HUES6 (cell line): ENCODE measurements at regions not wholly inside any gene's neighbourhood (a gene's known extent, or its start where the extent isn't known, plus 50 kb on each side); places are given as distances from the start of the nearest gene placed in this dataset.
A peak's percentile ranks its signal among the peaks of the same experiment; 100 is the strongest.
"Not testable (repeated sequence)": the region's sequence is repeated elsewhere in the genome, so short reads cannot be mapped to it uniquely, and the experiment has no call there.

Source experiments
- H3K27ac ChIP-seq: 2 replicates; pipeline ENCODE4 v1.7.0; 2013; ENCODE audit warnings: low read depth, mild to moderate bottlenecking, low read length, inconsistent platforms
- H3K27me3 ChIP-seq: 2 replicates; pipeline ENCODE4 v1.6.1; 2013; ENCODE audit warnings: low read length; ENCODE audit not compliant: control insufficient read depth, insufficient read depth
- H3K36me3 ChIP-seq: 2 replicates; pipeline ENCODE4 v1.6.1; 2013; ENCODE audit warnings: low read length; ENCODE audit not compliant: control insufficient read depth, insufficient read depth
- H3K4me1 ChIP-seq: 2 replicates; pipeline ENCODE4 v1.6.1; 2013; ENCODE audit warnings: low read length; ENCODE audit not compliant: control insufficient read depth, insufficient read depth
- H3K4me3 ChIP-seq: 2 replicates; pipeline ENCODE4 v1.5.1; 2013; ENCODE audit warnings: low read depth, low read length
- H3K9ac ChIP-seq: one replicate; pipeline ENCODE4 v1.6.1; 2013; ENCODE audit warnings: mild to moderate bottlenecking, low read length
- H3K9me3 ChIP-seq: 2 replicates; pipeline ENCODE4 v1.6.1; 2013; ENCODE audit warnings: low read depth, low read length; ENCODE audit not compliant: control insufficient read depth, insufficient read depth

DNA sequence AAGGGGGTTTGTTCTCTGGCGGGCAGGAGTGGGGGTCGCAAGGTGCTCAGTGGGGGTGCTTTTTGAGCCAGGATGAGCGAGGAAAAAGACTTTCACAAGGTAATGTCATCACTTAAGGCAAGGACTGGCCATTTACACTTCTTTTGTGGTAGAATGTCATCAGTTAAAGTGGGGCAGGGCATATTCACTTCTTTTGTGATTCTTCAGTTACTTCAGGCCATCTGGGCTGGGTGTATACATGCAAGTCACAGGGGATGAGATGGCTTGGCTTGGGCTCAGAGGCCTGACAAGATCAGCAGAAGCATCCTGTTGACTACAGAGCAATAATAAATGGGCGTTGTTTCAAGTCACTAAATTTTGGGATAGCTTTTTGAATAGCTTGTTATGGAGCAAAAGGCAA, 586.4 kb upstream of the MBL2 start:
- not testable (repeated sequence) for H3K4me3 ChIP-seq, H3K36me3 ChIP-seq
- H3K27ac ChIP-seq: peak overlapping the region; percentile 96

GRCh38 chr10:53358536-53358935, 586.0 kb upstream of the MBL2 start:
- Histone ChIP-seq H3K27me3 (no peaks in the 10 kb centered on the region), H3K4me3 (no peak overlapping the region), H3K27ac (peak overlapping the region; percentile 96), H3K4me1 (peaks cover 22% of the 10 kb centered on the region), H3K36me3 (no peaks in the 10 kb centered on the region; the same call in 1 of the 2 replicates), H3K9ac (peak overlapping the region; percentile 71), H3K9me3 (peaks cover 16% of the 10 kb centered on the region; the same call in 1 of the 2 replicates)

More for the DNA sequence above, 586.4 kb upstream of the MBL2 start:
- H3K4me1 ChIP-seq: peaks cover 22% of the 10 kb centered on the region
- H3K9ac ChIP-seq: peak overlapping the region; percentile 70
- not testable (repeated sequence) for H3K27me3 ChIP-seq
- peaks cover 16% of the 10 kb centered on the region; the same call in 1 of the 2 replicates for H3K9me3 ChIP-seq

DNA sequence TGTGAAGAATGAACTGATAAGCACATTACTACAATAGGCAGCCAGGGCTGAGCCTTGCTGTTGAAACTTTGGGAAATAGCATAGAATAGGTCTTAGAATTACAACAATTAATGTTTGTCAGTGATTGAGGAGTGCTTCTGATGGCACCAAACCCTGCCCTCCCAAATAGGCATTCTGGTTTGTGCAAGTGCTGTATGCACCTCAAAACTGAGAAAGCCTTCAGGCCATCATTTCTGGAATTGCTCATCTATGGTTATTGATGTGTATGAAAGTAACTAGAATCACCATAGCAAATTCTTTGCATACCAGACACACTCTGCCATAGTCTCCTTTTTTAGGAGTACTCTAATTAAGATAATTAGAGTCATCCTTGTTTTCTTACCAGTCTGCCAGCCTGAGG, 585.0 kb upstream of the MBL2 start:
- Histone ChIP-seq H3K4me3 (no peak overlapping the region), H3K9ac (peak overlapping the region; percentile 71), H3K9me3 (peaks cover 14% of the 10 kb centered on the region; the same call in 1 of the 2 replicates), H3K27me3 (no peaks in the 10 kb centered on the region), H3K4me1 (peaks cover 22% of the 10 kb centered on the region), H3K27ac (peak overlapping the region; percentile 96), H3K36me3 (no peaks in the 10 kb centered on the region)

DNA sequence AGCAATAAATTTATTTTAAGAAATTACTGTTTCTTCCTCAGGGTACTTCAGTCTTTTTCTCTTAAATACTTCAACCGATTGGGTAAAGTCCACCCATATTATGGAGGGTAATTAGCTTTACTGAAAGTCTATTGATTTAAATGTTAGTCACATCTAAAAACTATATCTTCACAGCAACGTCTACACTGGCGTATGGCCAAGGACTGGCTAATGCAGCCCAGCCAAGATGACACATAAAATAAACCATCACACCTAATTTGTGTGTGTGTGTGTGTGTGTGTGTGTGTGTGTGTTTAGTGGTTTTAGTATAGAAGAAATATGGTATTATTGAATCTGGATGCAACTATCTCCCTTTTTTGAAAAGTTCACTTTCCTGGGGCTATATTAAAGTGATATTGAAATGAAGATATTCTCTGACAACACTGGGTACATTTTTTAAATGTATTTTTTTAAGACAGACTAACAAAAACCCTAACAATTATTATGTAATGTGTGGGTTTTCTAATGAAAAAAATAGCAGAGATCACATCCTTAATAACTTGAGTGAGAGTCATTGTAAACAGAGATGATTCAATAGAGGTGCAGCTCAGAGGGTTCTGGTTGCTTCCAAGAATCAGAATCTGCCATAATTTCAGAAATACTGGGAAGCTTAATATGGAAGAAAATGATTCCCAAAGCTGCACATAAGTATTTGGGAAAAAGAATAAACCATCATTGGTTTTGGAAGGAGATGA, 584.2 kb upstream of the MBL2 start:
- H3K9ac ChIP-seq: peak overlapping the region; percentile 37
- H3K27me3 ChIP-seq: no peaks in the 10 kb centered on the region
- peaks cover 22% of the 10 kb centered on the region for H3K4me1 ChIP-seq
- no peaks in the 10 kb centered on the region for H3K36me3 ChIP-seq
- peaks cover 11% of the 10 kb centered on the region; the same call in 1 of the 2 replicates for H3K9me3 ChIP-seq
- no peak overlapping the region for H3K4me3 ChIP-seq
- H3K27ac ChIP-seq: peak overlapping the region; percentile 96

DNA sequence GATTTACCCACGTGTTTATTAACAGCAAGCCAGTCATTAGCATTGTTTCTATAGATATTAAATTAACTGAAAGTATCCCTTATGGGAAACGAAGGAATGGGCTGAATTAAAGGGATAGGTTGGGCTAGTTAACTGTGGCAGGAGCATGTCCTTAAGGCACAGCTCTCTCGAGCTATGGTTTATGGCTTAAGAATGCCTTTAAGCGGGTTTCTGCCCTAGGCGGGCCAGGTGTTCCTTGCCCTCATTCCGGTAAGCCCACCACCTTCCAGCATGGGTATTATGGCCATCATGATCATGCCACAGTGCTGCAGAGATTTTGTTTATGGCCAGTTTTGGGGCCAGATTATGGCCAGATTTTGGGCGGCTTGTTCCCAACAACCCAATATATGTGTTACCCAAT, 569.9 kb upstream of the MBL2 start:
- H3K4me1 ChIP-seq, H3K9me3 ChIP-seq, H3K27ac ChIP-seq, H3K36me3 ChIP-seq, H3K9ac ChIP-seq, H3K27me3 ChIP-seq, H3K4me3 ChIP-seq: not testable (repeated sequence)

DNA sequence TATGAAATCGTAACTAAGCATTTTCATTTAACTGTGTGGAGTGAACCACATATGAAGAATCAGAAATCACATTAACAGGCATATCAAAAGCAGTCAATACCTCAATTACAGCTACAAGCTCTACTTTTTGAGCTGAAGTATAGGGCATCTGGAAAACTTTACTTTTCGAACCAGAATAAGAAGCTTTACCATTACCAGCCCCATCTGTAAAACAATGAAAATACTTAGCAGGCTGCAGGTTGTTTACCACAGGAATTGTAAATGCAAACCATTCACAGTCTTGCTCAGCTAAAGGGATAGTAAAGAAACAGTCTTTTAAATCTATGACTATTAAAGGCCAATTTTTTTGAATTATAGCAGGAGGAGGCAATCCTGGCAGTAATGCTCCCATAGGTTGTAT, 565.6 kb upstream of the MBL2 start:
- not testable (repeated sequence) for H3K9ac ChIP-seq, H3K4me1 ChIP-seq, H3K4me3 ChIP-seq, H3K36me3 ChIP-seq, H3K27me3 ChIP-seq
- peaks cover 23% of the 10 kb centered on the region for H3K9me3 ChIP-seq
- peak overlapping the region; percentile 74; the same call in 1 of the 2 replicates for H3K27ac ChIP-seq

- not testable (repeated sequence) for H3K36me3 ChIP-seq, H3K4me1 ChIP-seq, H3K27ac ChIP-seq, H3K27me3 ChIP-seq, H3K4me3 ChIP-seq, H3K9ac ChIP-seq
- H3K9me3 ChIP-seq: peaks cover 33% of the 10 kb centered on the region
These were observed 563.3 kb upstream of the MBL2 start for GRCh38 chr10:53335803-53336422.

DNA sequence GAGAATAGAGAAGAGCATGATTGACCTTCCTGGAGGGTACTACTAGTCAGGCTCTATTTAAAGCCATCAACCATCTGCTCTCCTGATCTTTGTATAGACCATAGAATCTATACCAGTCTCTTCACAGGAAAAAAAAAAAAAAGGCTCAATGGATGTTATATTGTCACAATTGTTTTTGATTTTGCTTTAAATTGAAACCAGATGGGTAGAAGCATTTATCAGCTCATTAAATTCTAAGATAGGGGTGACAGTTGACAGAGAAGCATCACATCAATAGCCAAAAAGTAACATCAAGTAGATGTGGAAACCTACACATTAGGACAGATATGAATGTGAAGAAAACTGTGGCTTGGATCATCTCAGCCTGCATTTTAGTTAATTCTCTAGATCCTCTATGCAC, 558.9 kb upstream of the MBL2 start:
- H3K4me1 ChIP-seq: no peaks in the 10 kb centered on the region
- H3K9ac ChIP-seq: no peak overlapping the region
- H3K27me3 ChIP-seq: no peaks in the 10 kb centered on the region
- H3K4me3 ChIP-seq: no peak overlapping the region
- no peak overlapping the region for H3K27ac ChIP-seq
- peaks cover 25% of the 10 kb centered on the region for H3K9me3 ChIP-seq
- H3K36me3 ChIP-seq: no peaks in the 10 kb centered on the region

DNA sequence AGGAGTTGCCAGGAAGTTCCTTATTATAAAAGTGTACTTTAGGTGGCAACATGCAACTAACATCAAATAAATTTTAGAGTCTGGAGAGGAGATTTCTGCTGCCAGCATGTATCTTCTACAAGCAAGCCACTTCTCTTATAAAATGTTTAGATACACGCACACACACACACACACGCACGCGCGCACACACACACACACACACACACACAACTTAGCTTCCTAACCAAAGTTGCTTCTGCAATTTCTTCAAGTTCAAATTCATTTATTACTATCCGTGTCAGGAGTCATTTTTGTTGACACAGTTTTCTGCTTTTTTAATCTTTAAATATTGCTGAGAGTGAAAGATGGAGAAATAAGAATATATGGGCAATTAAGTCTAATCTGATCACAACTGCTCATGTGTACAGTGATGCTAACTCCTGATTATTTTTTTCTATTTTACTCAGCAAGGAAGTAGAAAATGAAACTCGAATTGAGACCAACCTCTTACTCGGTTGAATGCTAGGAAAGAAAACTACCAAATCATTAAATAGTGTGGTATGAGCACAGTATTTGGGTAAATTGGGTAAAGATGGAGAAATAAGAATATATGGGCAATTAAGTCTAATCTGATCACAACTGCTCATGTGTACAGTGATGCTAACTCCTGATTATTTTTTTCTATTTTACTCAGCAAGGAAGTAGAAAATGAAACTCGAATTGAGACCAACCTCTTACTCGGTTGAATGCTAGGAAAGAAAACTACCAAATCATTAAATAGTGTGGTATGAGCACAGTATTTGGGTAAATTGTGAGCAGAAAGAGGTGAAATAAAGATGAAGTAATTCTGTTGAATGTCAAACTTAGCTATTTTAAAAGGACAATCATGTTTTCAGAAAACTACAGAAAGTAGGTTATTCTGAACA, 554.1 kb upstream of the MBL2 start:
- H3K9ac ChIP-seq, H3K27ac ChIP-seq, H3K4me1 ChIP-seq: not testable (repeated sequence)

DNA sequence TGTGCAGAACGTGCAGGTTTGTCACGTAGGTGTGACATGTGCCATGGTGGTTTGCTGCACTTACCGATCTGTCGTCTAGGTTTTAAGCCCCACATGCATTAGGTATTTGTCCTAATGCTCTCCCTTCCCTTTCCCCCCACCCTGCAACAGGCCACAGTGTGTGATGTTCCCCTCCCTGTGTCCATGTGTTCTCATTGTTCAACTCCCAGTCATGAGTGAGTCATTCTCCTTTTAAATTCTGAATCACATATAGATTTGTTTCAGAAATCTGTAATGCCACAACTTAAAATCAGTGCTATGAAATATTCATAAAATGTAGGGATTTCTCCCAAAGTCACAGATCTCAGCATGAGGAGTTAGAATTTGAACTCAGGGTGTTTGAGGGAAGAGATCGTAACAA, 552.5 kb upstream of the MBL2 start:
- no peaks in the 10 kb centered on the region; the same call in 1 of the 2 replicates for H3K9me3 ChIP-seq
- H3K27ac ChIP-seq: no peak overlapping the region
- H3K36me3 ChIP-seq: no peaks in the 10 kb centered on the region
- H3K27me3 ChIP-seq: no peaks in the 10 kb centered on the region
- H3K9ac ChIP-seq: no peak overlapping the region
- no peak overlapping the region for H3K4me3 ChIP-seq
- H3K4me1 ChIP-seq: no peaks in the 10 kb centered on the region

More for the DNA sequence above, 554.1 kb upstream of the MBL2 start:
- not testable (repeated sequence) for H3K36me3 ChIP-seq, H3K4me3 ChIP-seq, H3K27me3 ChIP-seq, H3K9me3 ChIP-seq
